Lung (tissue), 11 donors: ENCODE measurements at regions not wholly inside any gene's neighbourhood (a gene's known extent, or its start where the extent isn't known, plus 50 kb on each side); places are given as distances from the start of the nearest gene placed in this dataset.

Source experiments
- ATAC-seq: fragments of 200-7000 bp; cut with Tn5 transposase; one replicate; pipeline ENCODE4 v1.9.1; 2020; ENCODE audit warnings: moderate number of reproducible peaks; ENCODE audit not compliant: insufficient read depth, low FRiP score
- DNase-seq, 3 donors: peaks; one replicate each; pipeline ENCODE4 v3.0.0-alpha.2; 2013 to 2017
- H3K27ac ChIP-seq, 2 donors: one replicate each; pipeline ENCODE4 v1.5.1; 2013; ENCODE audit warnings: mild to moderate bottlenecking in 2 of 2, moderate library complexity in 2 of 2, control low read depth in 1 of 2, inconsistent platforms in 1 of 2, low read depth in 1 of 2, low read length in 1 of 2
- H3K27me3 ChIP-seq, 3 donors: one replicate each; pipeline ENCODE4 v1.5.1; 2013; ENCODE audit warnings: low read length in 2 of 3; ENCODE audit not compliant: control insufficient read depth in 3 of 3, insufficient read depth in 3 of 3
- H3K36me3 ChIP-seq, 4 donors: one replicate each; pipeline ENCODE4 v1.5.1; 2013; ENCODE audit warnings: low read length in 4 of 4, mild to moderate bottlenecking in 1 of 4, moderate library complexity in 1 of 4; ENCODE audit not compliant: control insufficient read depth in 4 of 4, insufficient read depth in 4 of 4
- H3K4me1 ChIP-seq, 5 donors: one replicate each; pipeline ENCODE4 v1.5.1; 2013; ENCODE audit warnings: low read length in 5 of 5, mild to moderate bottlenecking in 2 of 5, moderate library complexity in 1 of 5; ENCODE audit not compliant: control insufficient read depth in 5 of 5, insufficient read depth in 5 of 5
- H3K4me3 ChIP-seq: one replicate; pipeline ENCODE4 v1.5.1; 2013; ENCODE audit warnings: mild to moderate bottlenecking, control low read depth, moderate library complexity
- H3K9ac ChIP-seq, 2 donors: one replicate each; pipeline ENCODE4 v1.5.1; 2013; ENCODE audit warnings: low read length in 2 of 2, control low read depth in 1 of 2; ENCODE audit not compliant: insufficient read depth in 1 of 2
- H3K9me3 ChIP-seq, 4 donors: one replicate each; pipeline ENCODE4 v1.5.1; 2013; ENCODE audit warnings: low read length in 3 of 4, mild to moderate bottlenecking in 1 of 4, moderate library complexity in 1 of 4; ENCODE audit not compliant: control insufficient read depth in 4 of 4, insufficient read depth in 3 of 4
- CTCF ChIP-seq: IDR thresholded peaks from 2 replicates; pipeline ENCODE4 v1.5.1; 2012; ENCODE audit warnings: mild to moderate bottlenecking; ENCODE audit errors: control extremely low read depth, extremely low read depth
- WGBS, 2 donors: extraction: QIAGEN DNeasy Blood & Tissue Kit; methylation state at CpG; one replicate each; pipeline ENCODE4 v1.1.7; 2013; 5-methylcytosine and 5-hydroxymethylcytosine counted together
- donor health status: control.
- donor health status: control.
- donor health status: Bipolar disorder and iron deficiency.
- donor health status: healthy.
- donor health status: DM: yes; HTN: yes; CAD: no.

- no peak for TF ChIP-seq CTCF
- Histone ChIP-seq H3K9ac (no peak overlapping the region), H3K27me3 (no peaks in the 10 kb centered on the region), H3K9me3 (peaks cover 0 to 4% (median 2%) of the 10 kb centered on the region in 4 donors), H3K4me3 (no peak overlapping the region), H3K36me3 (no peaks in the 10 kb centered on the region), H3K27ac (no peak overlapping the region), H3K4me1 (no peaks in the 10 kb centered on the region)
- no peak for ATAC-seq
- DNase-seq = no peak
- 97 to 100% methylated on average over 1 of the region's 1 CpG for WGBS, 2 donors
Measured at GRCh38 chr18:22663378-22663777, 245.7 kb upstream of the CTAGE1 start.

DNA sequence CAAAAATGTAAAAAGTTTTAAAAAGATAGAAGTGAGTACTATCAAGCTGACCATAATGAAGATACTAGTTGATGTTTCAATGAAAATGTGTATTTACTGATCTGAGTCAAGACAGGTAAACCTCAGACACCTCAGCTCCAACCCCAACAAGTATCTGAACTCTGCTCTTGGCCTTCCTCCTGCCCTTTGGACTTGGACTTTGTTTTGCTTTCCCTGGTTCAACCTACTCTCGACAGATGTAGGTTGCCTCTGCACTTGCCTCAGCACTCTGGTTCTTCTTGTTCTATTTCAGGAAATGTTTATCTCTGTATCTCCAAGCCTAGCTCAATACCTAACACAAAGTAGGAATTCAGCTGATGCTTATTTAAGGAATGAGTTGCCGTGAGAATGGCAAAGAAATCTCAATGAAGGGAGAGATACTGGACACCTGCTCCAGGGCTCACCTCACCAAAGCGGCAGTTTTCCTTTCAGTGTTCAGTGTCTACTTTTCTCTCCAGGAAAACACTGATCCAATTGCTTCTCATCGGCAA, 248.8 kb upstream of the CTAGE1 start:
- Histone ChIP-seq H3K4me1 (peaks cover 0 to 5% (median 2%) of the 10 kb centered on the region in 5 donors), H3K9ac (no peak overlapping the region), H3K27me3 (no peaks in the 10 kb centered on the region), H3K4me3 (no peak overlapping the region), H3K9me3 (peaks cover 0 to 4% (median 1%) of the 10 kb centered on the region in 4 donors), H3K36me3 (no peaks in the 10 kb centered on the region), H3K27ac (no peak overlapping the region)
- no peak for TF ChIP-seq CTCF
- no peak for ATAC-seq
- WGBS, 2 donors = 77 to 79% methylated on average over 4 of the region's 4 CpGs
- no peak for DNase-seq

- H3K27ac ChIP-seq = no peak overlapping the region
- H3K36me3 ChIP-seq = no peaks in the 10 kb centered on the region
- peaks cover 0 to 4% (median 1%) of the 10 kb centered on the region in 4 donors for H3K9me3 ChIP-seq
- ATAC-seq (peak; percentile 11), DNase-seq (peak; percentile 25 to 53 (median 28))
- H3K4me1 ChIP-seq = peaks cover 0 to 5% (median 2%) of the 10 kb centered on the region in 5 donors
- no peak overlapping the region for H3K9ac ChIP-seq
- H3K4me3 ChIP-seq = no peak overlapping the region
- WGBS, 2 donors = 78 to 82% methylated on average over 4 of the region's 4 CpGs
- TF ChIP-seq CTCF = no peak
- H3K27me3 ChIP-seq = no peaks in the 10 kb centered on the region
Measured at GRCh38 chr18:22667156-22667555, 249.4 kb upstream of the CTAGE1 start.
